HG03196 (cell line): ENCODE measurements at regions not wholly inside any gene's neighbourhood (a gene's known extent, or its start where the extent isn't known, plus 50 kb on each side); places are given as distances from the start of the nearest gene placed in this dataset.

ENCODE experiments used
- ATAC-seq: cut with Tn5 transposase; IDR thresholded peaks from one replicate; pipeline ENCODE4 v1.9.1; 2021; ENCODE audit not compliant: unreplicated experiment

DNA sequence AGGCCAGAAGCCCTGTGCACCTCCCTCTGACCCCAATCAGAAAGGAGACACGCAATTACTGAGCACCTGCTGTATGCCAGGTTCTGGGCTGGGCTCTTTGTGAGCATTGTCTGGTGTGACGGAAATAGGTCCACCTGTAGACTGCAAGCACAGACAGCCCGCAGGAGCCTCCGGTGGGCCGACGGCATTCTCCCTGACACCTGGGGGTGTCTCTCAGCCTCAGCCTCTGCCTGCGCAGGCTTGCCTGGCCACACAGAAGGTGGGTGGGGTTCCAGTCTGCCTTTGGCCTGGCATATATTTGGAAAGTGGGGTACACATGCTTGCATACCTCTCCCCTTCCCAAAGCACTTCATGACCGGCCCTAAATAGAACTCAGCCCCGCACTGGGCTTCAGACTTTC, 129.3 kb downstream of the BUD13 start:
- no peak for ATAC-seq

DNA sequence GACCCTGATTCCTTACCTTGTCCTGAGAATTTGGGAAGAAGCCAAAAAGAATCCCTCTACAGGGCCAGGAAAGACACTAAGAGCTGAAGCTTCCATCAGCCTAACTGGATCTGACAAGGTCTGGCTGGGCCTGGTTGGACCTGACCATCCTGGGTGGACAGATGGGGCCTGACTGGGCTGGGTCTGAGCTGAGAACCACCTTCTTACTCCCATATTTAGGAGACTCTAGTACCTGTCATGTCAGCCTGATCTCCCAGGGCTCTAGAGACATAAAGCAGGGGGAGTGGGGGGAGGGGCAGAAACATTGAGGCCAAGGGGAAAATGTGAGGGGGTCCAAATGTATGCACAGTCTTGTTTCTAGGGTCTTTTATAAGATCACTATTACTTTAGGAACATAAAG, 129.9 kb downstream of the BUD13 start:
- no peak for ATAC-seq

DNA sequence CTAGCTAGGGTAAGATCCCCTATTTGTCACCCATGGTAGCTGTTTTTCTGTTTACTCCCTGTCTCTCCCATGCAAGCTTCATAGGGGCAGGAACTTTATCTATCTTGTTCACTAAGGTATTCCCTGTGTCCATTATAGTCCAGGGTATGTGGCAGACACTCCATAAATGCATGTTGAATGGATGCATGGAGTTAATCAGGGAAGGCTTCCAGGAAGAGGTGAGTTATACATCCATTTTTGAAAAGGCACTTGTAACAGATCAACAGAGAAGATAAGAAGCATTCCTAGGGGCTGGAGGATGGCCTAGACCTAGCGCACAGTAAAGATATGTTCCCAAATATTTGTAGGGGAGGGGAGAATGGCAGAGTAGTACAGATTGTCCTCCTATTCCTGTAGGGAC, 130.3 kb downstream of the BUD13 start:
- ATAC-seq, result no peak

DNA sequence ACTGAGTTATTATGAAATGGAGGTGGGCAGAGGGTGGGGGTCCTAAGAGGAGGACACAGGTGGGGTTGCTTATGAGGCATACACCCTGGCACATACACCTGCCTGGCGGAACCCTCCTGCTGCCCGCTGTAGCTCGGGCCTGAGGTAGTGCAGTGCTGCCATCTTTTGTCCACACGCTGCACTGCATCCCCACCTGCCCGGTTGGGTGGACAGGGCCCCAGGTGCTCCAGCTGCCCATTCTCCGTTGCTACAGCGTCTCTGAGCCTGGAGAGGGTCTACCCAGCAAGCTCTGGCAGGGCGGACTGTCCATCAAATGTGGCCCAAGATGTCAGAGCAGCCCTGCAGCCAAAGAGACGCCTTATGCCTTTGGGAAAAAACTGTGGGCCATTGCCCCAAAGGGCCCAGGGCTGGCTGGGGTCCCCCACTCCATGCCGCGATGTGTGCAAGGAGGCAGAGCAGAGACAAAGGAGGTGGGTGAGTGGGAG, 131.2 kb downstream of the BUD13 start:
- ATAC-seq, result no peak

DNA sequence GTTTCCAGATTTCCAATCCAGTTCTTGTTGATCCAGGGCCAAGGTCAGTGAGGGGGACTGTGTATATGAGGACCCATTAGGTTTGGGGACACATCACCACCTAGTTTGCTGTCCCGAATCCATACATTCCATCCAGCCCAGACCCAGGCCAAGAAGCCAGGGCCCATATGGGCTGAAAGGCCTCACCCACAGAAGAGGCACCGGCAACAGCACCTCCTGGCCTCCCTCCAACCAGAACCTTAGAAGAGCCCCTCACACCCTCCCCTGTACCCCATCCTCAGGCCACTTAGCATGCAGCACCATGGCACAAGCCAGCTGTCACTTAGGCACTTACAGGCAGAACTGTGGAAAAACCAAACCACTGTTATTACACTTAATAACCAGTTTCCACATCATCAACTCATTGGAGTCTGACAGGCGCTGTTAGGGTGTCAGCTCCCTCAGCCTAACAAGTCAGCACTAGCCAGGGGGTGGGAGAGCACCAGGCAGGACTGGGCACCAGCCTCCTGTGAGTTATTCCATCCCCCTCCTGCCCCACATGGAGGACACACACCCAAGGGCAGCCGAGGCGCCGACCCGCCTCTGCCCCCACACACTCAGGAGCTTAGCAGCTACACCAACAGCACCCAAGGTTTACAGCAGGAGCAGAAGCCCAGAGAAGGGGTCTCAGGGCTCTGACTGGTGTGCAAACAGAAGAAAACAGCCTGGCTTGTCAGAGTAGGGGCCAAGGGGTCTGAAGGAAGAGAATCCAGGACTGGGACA, 132.0 kb downstream of the BUD13 start:
- no peak for ATAC-seq

DNA sequence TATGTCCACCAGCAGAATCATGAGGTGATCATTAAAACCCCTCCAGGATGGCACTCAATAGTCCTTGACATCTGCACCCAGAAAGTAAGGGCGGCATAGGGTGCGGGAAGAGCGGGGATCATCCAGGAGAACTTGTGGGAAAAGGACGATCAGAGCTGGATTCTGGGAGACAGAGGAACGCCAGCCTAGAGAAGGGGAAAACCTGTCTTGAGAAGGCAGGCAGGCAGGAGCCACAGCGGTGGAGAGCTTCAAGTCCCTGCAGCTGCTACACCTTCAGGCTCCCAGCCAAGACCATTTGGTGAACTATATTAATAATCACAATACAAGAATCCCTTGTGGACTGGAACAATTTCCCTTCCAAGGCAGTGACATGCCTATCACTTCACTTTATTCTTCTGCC, 134.3 kb downstream of the BUD13 start:
- ATAC-seq, result no peak

DNA sequence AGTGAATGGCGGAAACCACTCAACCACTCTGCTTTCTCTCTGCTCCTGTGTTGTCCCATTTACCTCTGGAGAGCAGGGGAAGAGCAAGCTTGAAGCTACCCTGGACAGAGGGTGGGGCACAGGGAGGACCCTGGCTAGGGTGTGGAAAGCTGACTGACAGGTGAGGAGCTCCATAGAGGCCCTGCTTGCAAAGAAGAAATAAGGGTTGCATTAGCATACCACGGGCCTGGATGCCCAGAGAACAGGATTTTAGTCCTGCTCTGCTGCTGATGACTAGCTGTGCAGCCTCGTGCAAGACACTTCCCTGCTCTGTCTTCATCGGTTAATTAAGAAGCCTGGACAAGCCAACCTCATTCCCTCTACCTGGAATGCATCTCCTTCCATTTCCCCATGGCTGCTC, 135.0 kb downstream of the BUD13 start:
- ATAC-seq, result no peak

DNA sequence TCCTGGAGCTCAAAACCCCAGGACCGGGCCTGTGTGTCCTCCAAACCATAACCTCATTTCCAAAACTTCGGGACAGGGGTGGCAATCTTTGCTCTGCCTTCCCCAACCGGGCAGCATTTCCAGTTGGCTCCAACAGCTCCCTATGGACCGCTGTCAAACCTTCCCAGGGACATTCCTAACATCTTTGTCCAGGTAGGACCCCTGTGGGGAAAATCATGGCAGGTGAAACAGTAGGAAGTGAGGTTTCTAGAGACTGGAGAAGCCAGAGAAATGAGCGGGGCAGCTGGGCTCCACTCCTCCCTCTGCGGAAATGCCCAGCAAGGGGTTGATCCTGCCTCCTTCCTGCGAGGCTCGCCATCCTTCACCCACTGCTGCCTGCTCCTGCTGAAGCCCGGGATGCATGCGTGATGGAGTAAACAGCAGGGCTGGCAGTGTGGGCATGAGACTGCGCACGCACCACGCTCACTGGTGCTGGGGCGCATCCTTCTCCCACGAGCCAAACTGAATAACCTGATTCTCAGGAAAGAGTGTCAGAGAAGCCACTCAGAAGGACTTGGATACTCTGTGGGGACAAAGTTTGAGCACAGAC, 136.4 kb downstream of the BUD13 start:
- no peak for ATAC-seq

DNA sequence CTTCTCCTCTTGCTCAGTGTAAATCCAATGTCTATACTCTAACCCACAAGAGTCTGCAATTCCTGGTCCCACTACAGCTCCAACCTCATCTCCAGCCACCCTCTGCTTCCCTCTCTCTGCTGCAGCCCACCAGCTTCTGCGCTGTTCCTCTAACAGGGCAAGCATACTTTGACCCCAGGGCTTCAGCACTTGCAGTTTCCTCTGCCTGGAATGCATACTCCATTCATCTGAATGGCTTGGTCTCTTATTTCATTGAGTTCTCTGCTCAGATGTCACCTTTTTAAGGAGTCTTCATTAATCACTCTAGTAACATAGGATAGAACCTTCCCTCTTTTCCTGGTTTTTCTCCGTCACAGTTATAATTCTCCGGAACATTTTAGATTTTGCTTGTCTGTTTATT, 141.6 kb downstream of the BUD13 start:
- no peak for ATAC-seq

DNA sequence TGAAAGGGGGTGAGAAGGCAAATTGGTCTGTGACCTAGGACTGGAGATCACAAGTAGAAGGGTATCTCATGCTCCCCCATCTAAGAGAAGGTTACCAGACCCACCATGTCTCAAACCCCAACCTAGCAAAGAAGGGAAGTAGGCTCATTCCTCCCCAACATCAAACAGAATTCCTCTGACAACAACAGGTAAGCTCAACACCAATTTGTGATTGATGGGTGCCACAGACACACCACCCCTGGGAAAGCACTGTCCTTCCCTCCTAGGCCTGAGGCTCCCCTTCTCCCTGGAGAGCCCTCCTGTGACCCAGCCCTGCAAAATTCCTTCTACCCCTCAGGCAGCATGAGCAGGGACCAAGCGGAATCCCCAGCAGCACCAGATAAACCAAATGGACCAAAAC, 154.3 kb downstream of the BUD13 start:
- no peak for ATAC-seq

DNA sequence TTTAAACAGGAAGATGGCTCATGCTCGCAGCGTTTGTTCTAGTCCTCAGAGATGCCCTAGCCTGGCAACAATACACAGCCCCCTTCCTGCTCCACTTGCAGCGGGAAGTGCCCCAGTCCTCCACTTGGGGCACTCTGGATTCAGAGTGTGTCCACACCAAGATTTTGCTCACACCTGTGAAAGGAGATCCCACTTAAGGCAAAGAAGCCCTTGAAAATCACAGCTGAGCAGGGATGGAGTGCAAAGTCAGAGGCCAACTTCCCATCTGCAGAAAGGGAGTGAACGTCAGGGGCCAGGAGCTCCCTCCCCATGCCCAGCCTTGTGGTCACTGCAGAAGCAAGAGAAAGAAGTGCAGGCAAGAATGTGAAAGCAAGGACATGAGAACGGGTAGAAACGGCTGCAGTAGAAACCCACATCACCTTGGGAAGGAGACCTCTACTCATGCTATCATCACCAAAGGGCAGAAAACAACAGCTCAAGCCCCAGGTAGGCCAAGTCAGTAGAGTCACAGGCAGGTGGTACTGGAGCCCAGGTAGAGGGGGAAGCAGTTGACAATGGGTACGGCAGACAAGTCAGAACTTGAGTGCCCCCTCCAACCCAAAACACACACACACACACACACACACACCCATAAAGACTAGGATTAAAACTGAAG, 157.4 kb downstream of the BUD13 start:
- ATAC-seq, result no peak

DNA sequence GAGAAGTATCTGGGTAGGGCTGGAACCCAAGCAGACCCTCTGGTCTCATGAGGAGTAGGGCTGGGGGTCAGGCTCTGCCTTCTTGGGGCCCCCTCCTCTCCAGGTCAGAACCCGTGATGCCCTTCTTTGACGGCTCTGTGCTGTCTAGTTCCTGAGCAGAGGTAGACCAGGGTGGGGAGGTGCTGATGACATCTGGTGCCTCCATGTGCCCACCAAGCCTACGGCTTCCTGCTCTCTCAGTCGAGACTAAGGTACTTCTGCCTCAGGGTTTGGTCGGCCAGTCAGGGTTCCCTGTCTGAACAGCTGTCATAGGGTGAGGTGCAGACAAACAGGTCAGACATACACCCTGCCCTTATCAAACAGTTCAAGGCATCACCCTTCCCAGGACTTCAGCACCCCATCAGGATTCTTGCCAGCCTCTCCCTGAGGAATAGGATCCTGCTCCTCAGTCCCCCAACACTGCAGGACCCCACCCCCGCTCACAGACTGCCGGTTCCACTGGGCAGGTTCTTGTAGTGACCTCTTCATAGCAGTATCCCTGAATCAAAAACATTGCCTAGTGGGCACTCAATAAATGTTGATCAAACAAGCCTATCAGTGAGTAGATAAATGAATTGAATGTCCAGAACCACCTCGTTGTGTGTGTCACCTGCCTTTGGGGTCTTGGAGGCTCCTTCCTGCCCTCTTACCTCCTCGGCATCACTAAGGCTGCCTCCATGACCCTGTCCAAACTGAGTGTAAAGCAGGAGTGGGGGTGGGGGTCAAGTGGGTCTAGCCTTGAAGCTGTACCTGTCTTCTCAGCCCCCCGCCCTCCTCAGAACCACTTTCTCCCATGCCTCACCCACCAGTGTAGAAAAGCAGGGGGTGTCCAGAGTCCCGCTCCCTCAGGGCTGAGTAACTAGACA, 158.2 kb downstream of the BUD13 start:
- no peak for ATAC-seq

DNA sequence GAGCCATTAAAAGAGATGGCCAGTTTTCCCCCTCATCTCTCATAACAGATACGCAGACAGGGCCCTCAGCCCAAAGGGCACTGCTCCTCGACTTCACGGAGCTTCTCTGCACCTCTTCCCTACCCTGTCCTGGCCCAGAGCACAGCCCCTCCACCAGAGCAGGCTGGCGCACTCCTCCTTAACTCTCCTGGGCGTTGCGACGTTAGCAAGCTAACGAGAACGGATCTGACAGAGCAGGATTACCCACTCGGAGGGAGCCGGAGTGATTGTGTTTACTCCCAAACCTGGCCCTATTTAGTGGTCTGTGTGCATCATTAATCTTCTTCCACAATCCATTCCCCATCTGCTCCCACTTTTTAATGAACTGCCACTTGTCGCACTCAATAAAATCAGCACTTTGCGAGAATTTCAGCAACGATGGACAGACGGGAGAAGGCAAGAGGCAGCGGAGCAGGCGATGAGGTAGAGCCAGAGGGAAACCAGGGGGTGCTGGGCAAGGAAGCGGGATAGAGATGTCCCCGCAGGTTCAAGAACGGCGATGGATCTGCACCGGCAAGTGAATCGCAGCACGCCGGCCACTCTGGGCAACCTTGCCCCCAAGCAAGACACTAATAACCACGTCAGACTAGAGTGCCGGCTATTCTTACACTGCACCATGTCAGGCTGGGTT, 159.4 kb downstream of the BUD13 start:
- no peak for ATAC-seq

DNA sequence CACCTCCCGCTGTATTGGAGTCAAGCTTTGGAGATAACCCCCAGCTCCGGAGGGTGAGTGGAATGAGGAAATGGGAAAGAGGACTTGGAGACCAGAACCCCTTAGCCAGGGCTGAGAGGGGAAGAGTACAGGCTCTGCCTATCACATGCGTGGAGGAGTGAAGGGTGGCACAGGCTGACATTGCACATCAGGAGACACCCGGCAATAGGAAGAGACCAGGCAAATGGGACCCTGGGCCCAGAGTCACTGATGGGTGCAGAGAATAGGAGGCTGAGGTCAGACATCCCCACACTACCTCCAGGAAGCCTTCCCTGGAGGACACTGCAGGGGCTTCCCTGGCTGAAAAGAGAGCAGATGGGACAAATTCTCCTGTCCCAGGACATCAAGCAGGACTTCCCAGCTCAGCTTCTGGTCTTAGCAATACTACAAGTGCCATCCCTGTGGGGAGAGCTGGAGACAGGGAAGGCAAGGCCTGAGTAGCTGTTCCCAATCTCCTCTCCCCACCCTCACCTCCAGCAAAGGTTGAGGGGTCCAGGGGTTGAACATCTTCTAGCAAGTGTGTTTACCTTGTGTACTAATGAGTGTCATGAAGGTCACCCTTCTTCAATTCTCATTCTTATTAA, 160.7 kb downstream of the BUD13 start:
- no peak for ATAC-seq

DNA sequence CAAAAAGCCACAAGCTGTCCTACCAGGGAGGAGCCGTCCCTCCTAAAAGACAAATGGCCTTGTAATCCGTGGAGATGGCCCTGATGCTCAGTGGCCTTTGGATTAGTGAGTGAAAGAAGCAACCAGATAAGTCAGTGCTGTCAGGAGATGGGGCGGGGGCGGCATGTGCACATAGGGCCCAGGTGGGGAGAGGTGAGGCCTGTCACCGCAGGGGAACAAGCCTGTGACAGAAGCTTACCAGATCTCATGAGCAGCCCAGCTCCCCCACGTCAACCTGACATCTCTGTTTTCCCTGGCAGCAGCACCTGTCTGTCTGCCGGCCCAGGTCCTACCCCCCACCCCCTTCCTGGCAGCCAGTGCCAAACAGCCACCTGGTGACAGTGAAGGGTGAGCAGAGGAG, 162.6 kb downstream of the BUD13 start:
- ATAC-seq, result no peak

DNA sequence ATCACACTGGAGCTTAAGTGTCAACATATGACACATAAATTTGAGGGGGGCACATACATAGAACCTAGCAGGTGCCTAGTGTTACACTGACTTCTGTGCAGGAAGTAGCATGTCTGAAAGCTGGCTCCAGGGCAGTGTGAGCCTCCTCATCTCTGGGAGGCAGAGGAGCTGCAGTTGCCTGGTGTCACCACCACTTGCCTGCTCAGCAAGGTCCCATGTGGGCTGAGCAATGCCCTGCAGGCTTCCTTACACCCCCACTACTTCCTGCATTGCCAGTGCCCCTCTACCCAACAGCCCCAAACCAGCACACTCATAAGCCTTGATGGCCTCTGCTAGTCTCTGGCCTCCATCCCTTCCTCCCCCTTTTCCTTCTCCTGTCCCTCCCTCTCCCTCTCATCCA, 165.8 kb downstream of the BUD13 start:
- no peak for ATAC-seq

DNA sequence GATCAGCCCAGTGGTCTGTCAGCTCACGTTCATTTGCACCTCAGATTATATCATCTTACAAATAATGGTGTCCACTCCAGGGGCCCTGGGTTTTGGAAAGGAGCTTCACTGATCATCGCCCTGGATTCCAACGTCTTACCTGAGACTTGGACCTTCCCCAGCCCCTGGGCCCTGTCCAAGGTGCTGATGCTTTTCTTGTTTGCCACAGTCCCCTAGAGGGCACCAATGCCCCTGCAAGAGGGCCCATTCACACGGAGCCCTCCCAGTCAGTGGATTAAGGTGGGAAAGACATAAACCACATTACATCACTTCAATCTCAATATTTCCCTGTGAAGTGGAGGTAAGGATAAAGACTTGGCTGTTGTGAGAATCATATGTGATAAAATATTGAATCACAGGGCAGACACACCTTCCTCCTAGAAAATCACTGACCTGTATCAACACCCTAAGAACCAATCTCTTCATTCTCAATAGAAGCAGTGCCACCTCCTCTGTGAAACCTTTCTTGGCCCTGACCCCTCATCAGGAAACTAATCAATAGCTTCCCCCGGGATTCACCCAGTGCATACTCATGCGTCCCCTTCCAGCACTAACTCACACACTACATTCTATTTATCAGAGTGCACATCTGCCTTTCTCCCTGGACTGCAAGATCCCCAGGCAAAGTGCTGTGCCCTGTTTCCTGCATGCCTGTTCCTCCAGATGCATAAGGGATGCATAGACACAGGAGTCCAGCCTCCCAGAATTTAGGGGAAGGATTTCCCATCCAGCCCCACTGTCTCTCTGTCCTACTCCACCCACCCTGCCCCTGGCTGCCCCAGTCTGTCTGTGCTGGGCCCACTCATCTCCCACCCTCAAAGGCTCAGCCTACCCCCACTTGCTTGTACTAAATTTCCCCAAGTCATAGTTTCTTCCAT, 167.0 kb downstream of the BUD13 start:
- ATAC-seq, result no peak

DNA sequence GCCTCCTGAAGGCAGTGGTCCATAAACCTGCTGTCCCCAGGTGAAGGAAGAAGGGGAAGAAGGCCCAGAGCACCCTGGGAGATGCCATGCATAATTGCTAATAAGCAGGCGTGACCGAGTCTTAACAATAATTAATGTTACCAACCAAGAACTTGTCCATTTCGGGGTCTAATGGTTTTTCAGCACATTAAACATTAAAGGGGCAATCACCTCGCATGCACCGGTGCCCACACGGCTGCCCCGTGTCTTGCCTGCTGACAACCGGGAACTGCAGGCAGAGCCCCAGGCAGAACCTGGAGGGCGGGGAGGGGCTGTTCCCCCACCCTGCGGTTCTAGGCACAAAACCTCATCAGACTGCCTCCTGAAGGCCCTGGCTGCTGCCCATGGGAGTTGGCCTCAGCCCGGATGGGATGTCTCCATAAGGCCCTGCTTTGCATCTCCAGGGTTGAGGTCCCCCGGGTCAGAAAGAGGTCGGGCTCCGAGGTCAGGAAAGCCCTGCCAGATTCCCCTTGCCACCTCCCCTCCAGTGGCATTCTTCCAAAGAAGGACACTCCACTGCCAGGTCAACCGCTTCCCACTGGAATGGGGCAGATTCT, 169.0 kb downstream of the BUD13 start:
- no peak for ATAC-seq

DNA sequence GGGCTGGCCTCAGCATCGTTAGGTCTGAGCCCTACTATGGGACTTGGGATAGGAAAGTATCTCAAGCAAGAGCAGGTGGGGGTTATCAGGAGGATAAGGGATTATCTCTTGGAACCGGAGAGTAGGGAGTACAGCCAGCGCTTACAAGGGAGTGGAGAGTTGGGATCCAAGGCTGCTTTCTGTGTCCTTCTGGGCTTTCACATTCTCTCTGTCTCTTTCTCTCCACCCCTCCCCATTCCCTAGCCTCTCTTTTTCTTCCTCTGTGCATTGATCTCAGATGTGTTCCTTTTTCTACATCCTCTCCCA, 170.2 kb downstream of the BUD13 start:
- ATAC-seq, result no peak
